Nephron progenitor cell (in vitro differentiated cells): ENCODE measurements at regions not wholly inside any gene's neighbourhood (a gene's known extent, or its start where the extent isn't known, plus 50 kb on each side); places are given as distances from the start of the nearest gene placed in this dataset.
"Not testable (repeated sequence)": the region's sequence is repeated elsewhere in the genome, so short reads cannot be mapped to it uniquely, and the experiment has no call there.

Experiments used
- DNase-seq: peaks from one replicate; pipeline ENCODE4 v3.0.0; 2021
- H3K27ac Mint-ChIP-seq: 2 replicates; pipeline ENCODE4 v1.8.0; 2021; ENCODE audit warnings: mild to moderate bottlenecking, moderate library complexity, mixed read lengths
- H3K27me3 Mint-ChIP-seq: 2 replicates; pipeline ENCODE4 v1.8.0; 2021; ENCODE audit warnings: mild to moderate bottlenecking, low read depth, mixed read lengths; ENCODE audit not compliant: poor library complexity
- H3K36me3 Mint-ChIP-seq: 2 replicates; pipeline ENCODE4 v1.8.0; 2021; ENCODE audit warnings: low read depth, mixed read lengths
- H3K4me1 Mint-ChIP-seq: 2 replicates; pipeline ENCODE4 v1.8.0; 2021; ENCODE audit warnings: mixed read lengths
- H3K4me3 Mint-ChIP-seq: 2 replicates; pipeline ENCODE4 v1.8.0; 2021; ENCODE audit warnings: mild to moderate bottlenecking, moderate library complexity, mixed read lengths
- H3K9me3 Mint-ChIP-seq: 2 replicates; pipeline ENCODE4 v1.8.0; 2021; ENCODE audit warnings: mild to moderate bottlenecking, moderate library complexity, mixed read lengths
- CTCF ChIP-seq: fragments of 200-600 bp; sonication (generic); IDR thresholded peaks from 2 replicates; pipeline ENCODE4 v1.5.0; 2021; ENCODE audit warnings: antibody characterized with exemption

DNA sequence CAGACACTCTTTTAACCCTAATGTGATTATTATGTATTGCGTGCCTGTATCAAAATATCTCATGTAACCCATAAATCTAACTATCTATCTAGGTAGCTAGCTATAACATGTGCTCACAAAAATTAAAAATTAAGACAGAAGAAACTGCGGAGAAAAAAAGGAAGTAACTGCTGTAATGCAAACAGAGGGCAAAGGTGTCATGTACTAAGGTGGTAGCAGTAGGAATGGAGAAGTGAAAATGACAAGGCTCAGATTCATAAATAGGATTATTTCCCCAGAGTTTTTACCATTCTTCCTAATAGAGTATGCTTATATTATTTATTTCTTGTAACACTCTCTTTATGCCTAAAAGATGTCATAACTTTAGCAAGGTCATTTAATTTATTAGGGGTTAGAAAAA, 1527.5 kb upstream of the C9orf72 start:
- H3K9me3 Mint-ChIP-seq: peaks cover 4% of the 10 kb centered on the region
- no peak for TF ChIP-seq CTCF
- no peak overlapping the region for H3K4me3 Mint-ChIP-seq
- DNase-seq: no peak
- H3K27me3 Mint-ChIP-seq: no peaks in the 10 kb centered on the region
- no peaks in the 10 kb centered on the region for H3K36me3 Mint-ChIP-seq
- no peak overlapping the region for H3K27ac Mint-ChIP-seq
- no peaks in the 10 kb centered on the region for H3K4me1 Mint-ChIP-seq

DNA sequence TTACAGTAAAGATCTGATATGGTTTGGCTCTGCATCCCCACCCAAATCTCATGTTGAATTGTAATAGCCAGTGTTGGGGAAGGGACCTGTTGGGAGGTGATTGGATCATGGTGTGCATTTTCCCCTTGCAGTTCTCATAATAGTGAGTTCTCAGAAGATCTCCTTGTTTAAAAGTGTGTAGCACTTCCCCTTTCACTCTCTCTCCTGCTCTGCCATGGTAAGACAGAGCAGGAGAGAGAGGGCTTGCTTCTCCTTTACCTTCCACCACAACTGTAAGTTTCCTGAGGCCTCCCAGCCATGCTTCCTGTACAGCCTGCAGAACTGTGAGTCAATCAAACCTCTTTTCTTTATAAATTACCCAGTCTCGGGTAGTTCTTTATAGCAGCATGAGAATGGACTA, 1530.9 kb upstream of the C9orf72 start:
- not testable (repeated sequence) for DNase-seq, H3K4me1 Mint-ChIP-seq, H3K27me3 Mint-ChIP-seq, H3K36me3 Mint-ChIP-seq, H3K27ac Mint-ChIP-seq, H3K4me3 Mint-ChIP-seq, H3K9me3 Mint-ChIP-seq

GRCh38 chr9:29118555-29118954, 1545.3 kb upstream of the C9orf72 start:
- no peaks in the 10 kb centered on the region for H3K4me1 Mint-ChIP-seq
- H3K4me3 Mint-ChIP-seq: no peak overlapping the region
- no peak for DNase-seq
- peaks cover 5% of the 10 kb centered on the region for H3K9me3 Mint-ChIP-seq
- H3K27me3 Mint-ChIP-seq: no peaks in the 10 kb centered on the region
- TF ChIP-seq CTCF: no peak
- no peaks in the 10 kb centered on the region for H3K36me3 Mint-ChIP-seq
- no peak overlapping the region for H3K27ac Mint-ChIP-seq

- H3K4me3 Mint-ChIP-seq: no peak overlapping the region
Measured at GRCh38 chr9:29126783-29127182, 1553.5 kb upstream of the C9orf72 start.

DNA sequence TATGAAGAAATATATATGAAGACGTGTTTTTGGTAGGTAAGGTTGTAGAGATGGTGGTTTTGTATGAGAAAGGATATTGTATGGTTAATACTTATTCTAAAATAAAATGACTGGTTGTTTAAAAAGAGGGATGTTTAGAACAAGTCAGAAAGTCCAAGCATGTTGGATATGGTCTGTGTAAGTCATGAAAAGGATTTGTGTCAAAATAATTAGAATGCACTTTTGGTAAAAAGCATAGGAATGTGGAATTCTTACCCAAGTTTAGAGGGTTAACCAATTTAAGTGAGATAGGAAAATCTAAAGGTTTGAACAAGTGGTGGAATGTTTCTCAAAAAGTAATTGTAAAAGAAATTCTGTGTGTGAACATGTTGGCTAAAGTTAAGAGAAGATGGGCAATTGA, 1556.5 kb upstream of the C9orf72 start:
- DNase-seq: no peak
- H3K4me3 Mint-ChIP-seq: no peak overlapping the region
- peaks cover 6% of the 10 kb centered on the region for H3K36me3 Mint-ChIP-seq

More at GRCh38 chr9:29126783-29127182, 1553.5 kb upstream of the C9orf72 start:
- H3K36me3 Mint-ChIP-seq: peaks cover 6% of the 10 kb centered on the region
- H3K9me3 Mint-ChIP-seq: peaks cover 54% of the 10 kb centered on the region
- no peaks in the 10 kb centered on the region for H3K4me1 Mint-ChIP-seq
- H3K27me3 Mint-ChIP-seq: peaks cover 8% of the 10 kb centered on the region
- no peak for DNase-seq
- TF ChIP-seq CTCF: no peak
- no peak overlapping the region for H3K27ac Mint-ChIP-seq

GRCh38 chr9:29144476-29144875, 1571.2 kb upstream of the C9orf72 start:
- no peak overlapping the region for H3K4me3 Mint-ChIP-seq
- H3K36me3 Mint-ChIP-seq: no peaks in the 10 kb centered on the region
- DNase-seq: no peak
- no peak for TF ChIP-seq CTCF
- peaks cover 15% of the 10 kb centered on the region for H3K9me3 Mint-ChIP-seq
- no peaks in the 10 kb centered on the region for H3K27me3 Mint-ChIP-seq
- H3K27ac Mint-ChIP-seq: no peak overlapping the region
- no peaks in the 10 kb centered on the region for H3K4me1 Mint-ChIP-seq

More for the DNA sequence above, 1556.5 kb upstream of the C9orf72 start:
- Mint-ChIP-seq H3K27ac (no peak overlapping the region), H3K9me3 (peaks cover 56% of the 10 kb centered on the region), H3K27me3 (peaks cover 8% of the 10 kb centered on the region), H3K4me1 (no peaks in the 10 kb centered on the region)
- TF ChIP-seq CTCF: no peak
